ENCODE measurements at regions not wholly inside any gene's neighbourhood (a gene's known extent, or its start where the extent isn't known, plus 50 kb on each side); places are given as distances from the start of the nearest gene placed in this dataset.

DNA sequence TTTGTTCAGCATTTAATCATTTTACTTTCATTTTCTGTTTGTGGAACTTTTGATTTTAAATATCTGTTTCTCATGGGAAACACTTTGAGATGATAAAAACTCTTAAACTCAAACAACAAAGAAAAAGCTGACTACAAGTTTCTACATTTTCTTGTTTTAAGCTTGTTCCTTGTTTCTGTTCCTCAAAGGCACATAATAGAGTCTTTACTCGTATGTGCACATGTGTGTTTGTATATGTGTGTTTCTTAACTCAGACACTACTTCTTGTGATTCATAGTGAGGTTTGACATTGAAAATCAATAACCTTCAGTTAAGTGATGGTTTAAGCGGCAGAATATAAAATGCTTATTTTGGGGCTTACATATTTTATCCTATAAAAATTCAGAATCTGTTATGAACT, 786.7 kb upstream of the EPHA6 start:
- CTCF ChIA-PET: no interaction called here
- Histone ChIP-seq H3K27me3 (replicated peaks in 2 of 5; ENCODE audit: control insufficient read depth in 4 of 5, insufficient read depth in 5 of 5, low read length in 4 of 5) (no peaks in the 10 kb centered on the region), H3K4me3 (ENCODE audit: control insufficient read depth in 1 of 7, extremely low read depth in 1 of 7, insufficient read depth in 4 of 7, low read depth in 2 of 7, low read length in 6 of 7) (no peak overlapping the region), H3K4me1 (ENCODE audit: control extremely low read depth in 1 of 4, control insufficient read depth in 4 of 4, insufficient read depth in 4 of 4, low read length in 3 of 4) (no peaks in the 10 kb centered on the region), H3K9me3 (ENCODE audit: control extremely low read depth in 1 of 5, control insufficient read depth in 4 of 5, insufficient read depth in 2 of 5, low read depth in 1 of 5, low read length in 4 of 5) (no peaks in the 10 kb centered on the region), H3K27ac (ENCODE audit: insufficient read depth in 1 of 2, low read depth in 1 of 2, low read length in 2 of 2, poor library complexity in 1 of 2, severe bottlenecking in 2 of 2) (no peak overlapping the region), H3K36me3 (ENCODE audit: control insufficient read depth in 4 of 4, insufficient read depth in 4 of 4, low read length in 3 of 4) (no peaks in the 10 kb centered on the region)
- no peak for DNase-seq
- POLR2A ChIA-PET: no interaction called here
- no CpG with 5 or more reads among the region's 2 CpGs for WGBS (ENCODE audit: insufficient coverage)

GRCh38 chr3:96039632-96040031, 774.8 kb upstream of the EPHA6 start:
- Histone ChIP-seq H3K4me1 (ENCODE audit: control extremely low read depth in 1 of 4, control insufficient read depth in 4 of 4, insufficient read depth in 4 of 4, low read length in 3 of 4) (no peaks in the 10 kb centered on the region), H3K27ac (ENCODE audit: insufficient read depth in 1 of 2, low read depth in 1 of 2, low read length in 2 of 2, poor library complexity in 1 of 2, severe bottlenecking in 2 of 2) (no peak overlapping the region), H3K4me3 (ENCODE audit: control insufficient read depth in 1 of 7, extremely low read depth in 1 of 7, insufficient read depth in 4 of 7, low read depth in 2 of 7, low read length in 6 of 7) (no peak overlapping the region), H3K9me3 (ENCODE audit: control extremely low read depth in 1 of 5, control insufficient read depth in 4 of 5, insufficient read depth in 2 of 5, low read depth in 1 of 5, low read length in 4 of 5) (no peaks in the 10 kb centered on the region), H3K27me3 (replicated peaks in 2 of 5; ENCODE audit: control insufficient read depth in 4 of 5, insufficient read depth in 5 of 5, low read length in 4 of 5) (no peaks in the 10 kb centered on the region), H3K36me3 (ENCODE audit: control insufficient read depth in 4 of 4, insufficient read depth in 4 of 4, low read length in 3 of 4) (no peaks in the 10 kb centered on the region)
- ChIA-PET POLR2A (no interaction called here), CTCF (no interaction called here)
- no peak for DNase-seq

GRCh38 chr3:96059301-96059700, 755.1 kb upstream of the EPHA6 start:
- WGBS (ENCODE audit: insufficient coverage): 100% methylated on average over 1 of the region's 1 CpG
- no peaks in the 10 kb centered on the region for H3K36me3 ChIP-seq (ENCODE audit: control insufficient read depth in 4 of 4, insufficient read depth in 4 of 4, low read length in 3 of 4)
- ChIA-PET CTCF (no interaction called here), POLR2A (no interaction called here)
- no peaks in the 10 kb centered on the region for H3K4me1 ChIP-seq (ENCODE audit: control extremely low read depth in 1 of 4, control insufficient read depth in 4 of 4, insufficient read depth in 4 of 4, low read length in 3 of 4)
- no peak overlapping the region for H3K27ac ChIP-seq (ENCODE audit: insufficient read depth in 1 of 2, low read depth in 1 of 2, low read length in 2 of 2, poor library complexity in 1 of 2, severe bottlenecking in 2 of 2)
- no peak overlapping the region for H3K4me3 ChIP-seq (ENCODE audit: control insufficient read depth in 1 of 7, extremely low read depth in 1 of 7, insufficient read depth in 4 of 7, low read depth in 2 of 7, low read length in 6 of 7)
- H3K27me3 ChIP-seq (replicated peaks in 2 of 5; ENCODE audit: control insufficient read depth in 4 of 5, insufficient read depth in 5 of 5, low read length in 4 of 5): no peaks in the 10 kb centered on the region
- no peak for DNase-seq
- no peaks in the 10 kb centered on the region for H3K9me3 ChIP-seq (ENCODE audit: control extremely low read depth in 1 of 5, control insufficient read depth in 4 of 5, insufficient read depth in 2 of 5, low read depth in 1 of 5, low read length in 4 of 5)

- ChIA-PET CTCF (no interaction called here), POLR2A (no interaction called here)
- WGBS (ENCODE audit: insufficient coverage): 100% methylated on average over 1 of the region's 1 CpG
- Histone ChIP-seq H3K27ac (ENCODE audit: insufficient read depth in 1 of 2, low read depth in 1 of 2, low read length in 2 of 2, poor library complexity in 1 of 2, severe bottlenecking in 2 of 2) (no peak overlapping the region), H3K4me3 (ENCODE audit: control insufficient read depth in 1 of 7, extremely low read depth in 1 of 7, insufficient read depth in 4 of 7, low read depth in 2 of 7, low read length in 6 of 7) (no peak overlapping the region), H3K9me3 (ENCODE audit: control extremely low read depth in 1 of 5, control insufficient read depth in 4 of 5, insufficient read depth in 2 of 5, low read depth in 1 of 5, low read length in 4 of 5) (peaks cover 0 to 3% (median 0%) of the 10 kb centered on the region in 5 experiments), H3K36me3 (ENCODE audit: control insufficient read depth in 4 of 4, insufficient read depth in 4 of 4, low read length in 3 of 4) (no peaks in the 10 kb centered on the region), H3K4me1 (ENCODE audit: control extremely low read depth in 1 of 4, control insufficient read depth in 4 of 4, insufficient read depth in 4 of 4, low read length in 3 of 4) (no peaks in the 10 kb centered on the region), H3K27me3 (replicated peaks in 2 of 5; ENCODE audit: control insufficient read depth in 4 of 5, insufficient read depth in 5 of 5, low read length in 4 of 5) (no peaks in the 10 kb centered on the region)
- DNase-seq: no peak
These were observed 745.3 kb upstream of the EPHA6 start for GRCh38 chr3:96069065-96069464.

DNA sequence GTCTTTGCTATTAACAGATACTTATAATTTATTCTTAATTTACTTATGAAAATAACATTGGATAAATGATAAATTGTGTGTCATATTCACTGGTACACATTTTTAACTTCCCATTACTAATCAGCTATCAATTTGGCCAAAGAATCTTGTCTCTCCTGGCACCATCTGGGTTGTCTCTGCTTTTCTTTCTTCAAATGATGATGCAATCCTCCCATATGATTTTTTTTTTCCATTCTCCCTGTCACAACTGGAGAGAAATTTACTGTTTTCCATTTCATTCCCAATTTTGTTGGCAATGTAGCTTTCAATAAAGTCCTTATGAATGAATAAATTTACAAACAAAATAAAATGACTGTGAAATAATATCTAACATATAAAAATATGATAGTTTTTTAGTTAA, 743.7 kb upstream of the EPHA6 start:
- H3K27ac ChIP-seq (ENCODE audit: insufficient read depth in 1 of 2, low read depth in 1 of 2, low read length in 2 of 2, poor library complexity in 1 of 2, severe bottlenecking in 2 of 2): no peak overlapping the region
- DNase-seq: no peak
- no peaks in the 10 kb centered on the region for H3K36me3 ChIP-seq (ENCODE audit: control insufficient read depth in 4 of 4, insufficient read depth in 4 of 4, low read length in 3 of 4)
- no peaks in the 10 kb centered on the region for H3K4me1 ChIP-seq (ENCODE audit: control extremely low read depth in 1 of 4, control insufficient read depth in 4 of 4, insufficient read depth in 4 of 4, low read length in 3 of 4)
- ChIA-PET CTCF (no interaction called here), POLR2A (no interaction called here)
- no peak overlapping the region for H3K4me3 ChIP-seq (ENCODE audit: control insufficient read depth in 1 of 7, extremely low read depth in 1 of 7, insufficient read depth in 4 of 7, low read depth in 2 of 7, low read length in 6 of 7)
- peaks cover 0 to 3% (median 0%) of the 10 kb centered on the region in 5 experiments for H3K9me3 ChIP-seq (ENCODE audit: control extremely low read depth in 1 of 5, control insufficient read depth in 4 of 5, insufficient read depth in 2 of 5, low read depth in 1 of 5, low read length in 4 of 5)
- no peaks in the 10 kb centered on the region for H3K27me3 ChIP-seq (replicated peaks in 2 of 5; ENCODE audit: control insufficient read depth in 4 of 5, insufficient read depth in 5 of 5, low read length in 4 of 5)

GRCh38 chr3:96071097-96071496, 743.3 kb upstream of the EPHA6 start:
- CTCF ChIA-PET: no interaction called here
- no peaks in the 10 kb centered on the region for H3K36me3 ChIP-seq (ENCODE audit: control insufficient read depth in 4 of 4, insufficient read depth in 4 of 4, low read length in 3 of 4)
- H3K27ac ChIP-seq (ENCODE audit: insufficient read depth in 1 of 2, low read depth in 1 of 2, low read length in 2 of 2, poor library complexity in 1 of 2, severe bottlenecking in 2 of 2): no peak overlapping the region
- H3K9me3 ChIP-seq (ENCODE audit: control extremely low read depth in 1 of 5, control insufficient read depth in 4 of 5, insufficient read depth in 2 of 5, low read depth in 1 of 5, low read length in 4 of 5): peaks cover 0 to 3% (median 0%) of the 10 kb centered on the region in 5 experiments
- no peaks in the 10 kb centered on the region for H3K4me1 ChIP-seq (ENCODE audit: control extremely low read depth in 1 of 4, control insufficient read depth in 4 of 4, insufficient read depth in 4 of 4, low read length in 3 of 4)
- POLR2A ChIA-PET: no interaction called here
- no peaks in the 10 kb centered on the region for H3K27me3 ChIP-seq (replicated peaks in 2 of 5; ENCODE audit: control insufficient read depth in 4 of 5, insufficient read depth in 5 of 5, low read length in 4 of 5)
- DNase-seq: no peak
- 92% methylated on average over 4 of the region's 5 CpGs for WGBS (ENCODE audit: insufficient coverage)
- no peak overlapping the region for H3K4me3 ChIP-seq (ENCODE audit: control insufficient read depth in 1 of 7, extremely low read depth in 1 of 7, insufficient read depth in 4 of 7, low read depth in 2 of 7, low read length in 6 of 7)

DNA sequence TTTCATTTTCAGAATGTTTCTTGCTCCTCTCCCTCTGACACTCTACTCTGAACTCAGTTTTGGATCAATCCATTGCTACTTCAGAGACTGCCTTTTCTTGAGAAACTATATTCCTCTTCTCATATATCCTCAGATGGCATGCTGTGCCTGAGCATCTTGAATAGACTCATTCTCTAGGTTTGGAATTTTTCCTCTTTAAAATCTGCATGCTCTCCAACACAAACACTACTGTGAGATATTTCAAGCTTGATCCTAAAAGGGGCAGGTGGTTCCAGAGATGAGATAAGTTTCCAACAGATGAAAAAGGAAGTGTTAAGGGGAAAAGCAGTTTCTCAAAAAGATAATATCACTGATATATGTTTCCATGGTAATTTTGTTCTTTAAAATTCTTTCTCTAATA, 742.2 kb upstream of the EPHA6 start:
- H3K27me3 ChIP-seq (replicated peaks in 2 of 5; ENCODE audit: control insufficient read depth in 4 of 5, insufficient read depth in 5 of 5, low read length in 4 of 5): no peaks in the 10 kb centered on the region
- H3K4me3 ChIP-seq (ENCODE audit: control insufficient read depth in 1 of 7, extremely low read depth in 1 of 7, insufficient read depth in 4 of 7, low read depth in 2 of 7, low read length in 6 of 7): no peak overlapping the region
- H3K36me3 ChIP-seq (ENCODE audit: control insufficient read depth in 4 of 4, insufficient read depth in 4 of 4, low read length in 3 of 4): no peaks in the 10 kb centered on the region
- ChIA-PET POLR2A (no interaction called here), CTCF (no interaction called here)
- H3K9me3 ChIP-seq (ENCODE audit: control extremely low read depth in 1 of 5, control insufficient read depth in 4 of 5, insufficient read depth in 2 of 5, low read depth in 1 of 5, low read length in 4 of 5): peaks cover 0 to 3% (median 0%) of the 10 kb centered on the region in 5 experiments
- no peak for DNase-seq
- H3K4me1 ChIP-seq (ENCODE audit: control extremely low read depth in 1 of 4, control insufficient read depth in 4 of 4, insufficient read depth in 4 of 4, low read length in 3 of 4): no peaks in the 10 kb centered on the region
- H3K27ac ChIP-seq (ENCODE audit: insufficient read depth in 1 of 2, low read depth in 1 of 2, low read length in 2 of 2, poor library complexity in 1 of 2, severe bottlenecking in 2 of 2): no peak overlapping the region

DNA sequence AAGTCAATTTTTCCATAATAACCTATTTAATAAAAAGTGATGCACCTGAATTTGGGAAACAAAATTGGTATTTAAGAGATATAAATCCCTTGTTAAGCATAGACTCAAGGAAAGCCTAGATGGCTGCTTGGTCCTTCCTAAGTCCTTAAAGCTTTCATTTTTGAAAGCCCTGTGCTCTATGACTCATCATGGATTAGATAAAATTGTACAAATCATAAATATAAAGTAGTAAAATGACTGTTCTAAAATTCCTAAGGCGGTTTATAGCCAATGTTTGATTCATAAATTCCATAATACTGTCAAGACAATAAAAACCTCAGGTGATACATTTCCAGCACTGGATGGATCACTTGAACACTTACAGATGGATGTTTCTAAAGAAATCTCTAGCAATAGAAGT, 730.8 kb upstream of the EPHA6 start:
- no peaks in the 10 kb centered on the region for H3K4me1 ChIP-seq (ENCODE audit: control extremely low read depth in 1 of 4, control insufficient read depth in 4 of 4, insufficient read depth in 4 of 4, low read length in 3 of 4)
- H3K4me3 ChIP-seq (ENCODE audit: control insufficient read depth in 1 of 7, extremely low read depth in 1 of 7, insufficient read depth in 4 of 7, low read depth in 2 of 7, low read length in 6 of 7): no peak overlapping the region
- no peak for DNase-seq
- ChIA-PET CTCF (no interaction called here), POLR2A (no interaction called here)
- no peaks in the 10 kb centered on the region for H3K36me3 ChIP-seq (ENCODE audit: control insufficient read depth in 4 of 4, insufficient read depth in 4 of 4, low read length in 3 of 4)
- WGBS (ENCODE audit: insufficient coverage): no CpG with 5 or more reads among the region's 1 CpG
- H3K9me3 ChIP-seq (ENCODE audit: control extremely low read depth in 1 of 5, control insufficient read depth in 4 of 5, insufficient read depth in 2 of 5, low read depth in 1 of 5, low read length in 4 of 5): no peaks in the 10 kb centered on the region
- no peaks in the 10 kb centered on the region for H3K27me3 ChIP-seq (replicated peaks in 2 of 5; ENCODE audit: control insufficient read depth in 4 of 5, insufficient read depth in 5 of 5, low read length in 4 of 5)
- H3K27ac ChIP-seq (ENCODE audit: insufficient read depth in 1 of 2, low read depth in 1 of 2, low read length in 2 of 2, poor library complexity in 1 of 2, severe bottlenecking in 2 of 2): no peak overlapping the region
